Common myeloid progenitor, CD34-positive (primary cell): ENCODE measurements at regions not wholly inside any gene's neighbourhood (a gene's known extent, or its start where the extent isn't known, plus 50 kb on each side); places are given as distances from the start of the nearest gene placed in this dataset.
A peak's percentile ranks its signal among the peaks of the same experiment; 100 is the strongest.
"Not testable (repeated sequence)": the region's sequence is repeated elsewhere in the genome, so short reads cannot be mapped to it uniquely, and the experiment has no call there.

Experiments
- CTCF ChIA-PET: fragments of 350-600 bp; sonication (Branson Sonifier 250); formaldehyde crosslinking; loops from one replicate; lab custom pipeline; 2021; ENCODE audit warnings: antibody characterized with exemption; lab: Charles Lee
- POLR2A ChIA-PET: fragments of 350-600 bp; sonication (Branson Sonifier 250); formaldehyde crosslinking; loops from one replicate; lab custom pipeline; 2021; ENCODE audit warnings: antibody characterized with exemption; lab: Charles Lee
- DNase-seq, 3 donors: peaks; one replicate each; pipeline versions ENCODE4 v3.0.0 to v3.0.0-alpha.2; 2013
- H3K27ac ChIP-seq, 2 experiments: 1 replicate in 1 of 2; 2 replicates in 1 of 2; pipeline ENCODE4 v1.7.0; 2013; ENCODE audit warnings: inconsistent platforms in 2 of 2, low read length in 2 of 2, mild to moderate bottlenecking in 2 of 2, low read depth in 1 of 2, moderate library complexity in 1 of 2; ENCODE audit not compliant: severe bottlenecking in 2 of 2, insufficient read depth in 1 of 2, poor library complexity in 1 of 2
- H3K27me3 ChIP-seq, 5 experiments: replicated peaks in 2 of 5; 1 replicate in 3 of 5; 2 replicates in 2 of 5; pipeline versions ENCODE4 v1.6.1 to v1.7.0; 2013; ENCODE audit warnings: low read length in 4 of 5, mild to moderate bottlenecking in 2 of 5, moderate library complexity in 2 of 5, inconsistent platforms in 1 of 5; ENCODE audit not compliant: insufficient read depth in 5 of 5, control insufficient read depth in 4 of 5
- H3K36me3 ChIP-seq, 4 experiments: 1 replicate in 2 of 4; 2 replicates in 2 of 4; pipeline versions ENCODE4 v1.6.1 to v1.7.0; 2013; ENCODE audit warnings: low read length in 3 of 4, control low read depth in 1 of 4, mild to moderate bottlenecking in 1 of 4; ENCODE audit not compliant: control insufficient read depth in 4 of 4, insufficient read depth in 4 of 4
- H3K4me1 ChIP-seq, 4 experiments: 1 replicate in 3 of 4; 2 replicates in 1 of 4; pipeline versions ENCODE4 v1.6.1 to v1.7.1; 2013; ENCODE audit warnings: low read length in 3 of 4, mild to moderate bottlenecking in 3 of 4, control low read depth in 1 of 4, inconsistent platforms in 1 of 4, moderate library complexity in 1 of 4; ENCODE audit not compliant: control insufficient read depth in 4 of 4, insufficient read depth in 4 of 4; ENCODE audit errors: control extremely low read depth in 1 of 4
- H3K4me3 ChIP-seq, 7 experiments: 1 replicate in 4 of 7; 2 replicates in 3 of 7; pipeline versions ENCODE4 v1.5.1 to v1.7.0; 2013; ENCODE audit warnings: mild to moderate bottlenecking in 7 of 7, low read length in 6 of 7, moderate library complexity in 6 of 7, inconsistent platforms in 2 of 7, low read depth in 2 of 7, control low read depth in 1 of 7; ENCODE audit not compliant: insufficient read depth in 4 of 7, control insufficient read depth in 1 of 7; ENCODE audit errors: extremely low read depth in 1 of 7
- H3K9me3 ChIP-seq, 5 experiments: 1 replicate in 4 of 5; 2 replicates in 1 of 5; pipeline versions ENCODE4 v1.6.1 to v1.7.1; 2013; ENCODE audit warnings: low read length in 4 of 5, mild to moderate bottlenecking in 2 of 5, inconsistent platforms in 1 of 5, low read depth in 1 of 5, moderate library complexity in 1 of 5; ENCODE audit not compliant: control insufficient read depth in 4 of 5, insufficient read depth in 2 of 5; ENCODE audit errors: control extremely low read depth in 1 of 5
- WGBS: methylation state at CpG from one replicate; pipeline ENCODE4 v1.1.5; 2013; ENCODE audit not compliant: insufficient coverage; 5-methylcytosine and 5-hydroxymethylcytosine counted together

- no peaks in the 10 kb centered on the region for H3K36me3 ChIP-seq
- no peak overlapping the region for H3K4me3 ChIP-seq
- peaks cover 0 to 3% (median 0%) of the 10 kb centered on the region in 4 experiments for H3K4me1 ChIP-seq
- H3K9me3 ChIP-seq = no peaks in the 10 kb centered on the region
- H3K27me3 ChIP-seq = no peaks in the 10 kb centered on the region
- WGBS = 88% methylated on average over 2 of the region's 5 CpGs
- CTCF ChIA-PET = no interaction called here
- no peak overlapping the region for H3K27ac ChIP-seq
- no peak for DNase-seq
- POLR2A ChIA-PET = no interaction called here
Observed at GRCh38 chr13:80161896-80162295, 179.0 kb downstream of the SPRY2 start.

- DNase-seq = peak in 2 of 3 donors; percentile 40 to 41
- Histone ChIP-seq H3K36me3 (no peaks in the 10 kb centered on the region), H3K27me3 (no peaks in the 10 kb centered on the region), H3K4me3 (no peak overlapping the region), H3K9me3 (no peaks in the 10 kb centered on the region), H3K27ac (no peak overlapping the region), H3K4me1 (peaks cover 0 to 3% (median 0%) of the 10 kb centered on the region in 4 experiments)
- ChIA-PET CTCF (no interaction called here), POLR2A (no interaction called here)
- WGBS = 29% methylated on average over 1 of the region's 2 CpGs
Observed at GRCh38 chr13:80161219-80161618, 179.7 kb downstream of the SPRY2 start.

GRCh38 chr13:80160110-80160509 is 180.8 kb downstream of the SPRY2 start:
- CTCF ChIA-PET = no interaction called here
- Histone ChIP-seq H3K27ac (no peak overlapping the region), H3K4me3 (no peak overlapping the region), H3K36me3 (no peaks in the 10 kb centered on the region), H3K27me3 (no peaks in the 10 kb centered on the region), H3K9me3 (no peaks in the 10 kb centered on the region), H3K4me1 (peaks cover 0 to 3% (median 0%) of the 10 kb centered on the region in 4 experiments)
- no peak for DNase-seq
- POLR2A ChIA-PET = no interaction called here

GRCh38 chr13:80157261-80157932 is 183.5 kb downstream of the SPRY2 start:
- H3K36me3 ChIP-seq = no peaks in the 10 kb centered on the region
- no peak overlapping the region for H3K4me3 ChIP-seq
- 100% methylated on average over 1 of the region's 3 CpGs for WGBS
- H3K27ac ChIP-seq = no peak overlapping the region
- H3K4me1 ChIP-seq = peaks cover 0 to 3% (median 0%) of the 10 kb centered on the region in 4 experiments
- ChIA-PET CTCF (no interaction called here), POLR2A (no interaction called here)
- DNase-seq = no peak
- no peaks in the 10 kb centered on the region for H3K27me3 ChIP-seq
- no peaks in the 10 kb centered on the region for H3K9me3 ChIP-seq

GRCh38 chr13:80152142-80152541 is 188.8 kb downstream of the SPRY2 start:
- H3K4me3 ChIP-seq, H3K36me3 ChIP-seq, H3K27me3 ChIP-seq, H3K9me3 ChIP-seq, H3K27ac ChIP-seq, POLR2A ChIA-PET, CTCF ChIA-PET, DNase-seq, H3K4me1 ChIP-seq: not testable (repeated sequence)
- over 99% methylated on average over 13 of the region's 16 CpGs for WGBS

- POLR2A ChIA-PET = no interaction called here
- Histone ChIP-seq H3K4me1 (no peaks in the 10 kb centered on the region), H3K27ac (no peak overlapping the region), H3K4me3 (no peak overlapping the region), H3K36me3 (no peaks in the 10 kb centered on the region), H3K27me3 (no peaks in the 10 kb centered on the region), H3K9me3 (no peaks in the 10 kb centered on the region)
- CTCF ChIA-PET = no interaction called here
- DNase-seq = no peak
Observed at GRCh38 chr13:80151016-80151415, 189.9 kb downstream of the SPRY2 start.

- H3K4me1 ChIP-seq = no peaks in the 10 kb centered on the region
- no peak for DNase-seq
- H3K4me3 ChIP-seq = no peak overlapping the region
- H3K36me3 ChIP-seq = no peaks in the 10 kb centered on the region
- CTCF ChIA-PET = no interaction called here
- H3K9me3 ChIP-seq = no peaks in the 10 kb centered on the region
- no peak overlapping the region for H3K27ac ChIP-seq
- WGBS = 100% methylated on average over 3 of the region's 4 CpGs
- no peaks in the 10 kb centered on the region for H3K27me3 ChIP-seq
- POLR2A ChIA-PET = no interaction called here
Observed at GRCh38 chr13:80149736-80150135, 191.2 kb downstream of the SPRY2 start.
